Thyroid gland (tissue), 4 donors: ENCODE measurements at regions not wholly inside any gene's neighbourhood (a gene's known extent, or its start where the extent isn't known, plus 50 kb on each side); places are given as distances from the start of the nearest gene placed in this dataset.
"Not testable (repeated sequence)": the region's sequence is repeated elsewhere in the genome, so short reads cannot be mapped to it uniquely, and the experiment has no call there.

Experiments used
- DNase-seq, 2 donors: peaks; one replicate each; pipeline ENCODE4 v3.0.0-alpha.2; 2019
- H3K27ac ChIP-seq, 3 donors: fragments of 200-600 bp; sonication (generic); 1 replicate in 2 of 3; 2 replicates in 1 of 3; pipeline ENCODE4 v1.5.1; 2016 to 2019; ENCODE audit warnings: mild to moderate bottlenecking in 1 of 3, moderate library complexity in 1 of 3
- H3K27me3 ChIP-seq: fragments of 200-600 bp; sonication (generic); one replicate; pipeline ENCODE4 v1.5.1; 2019
- H3K36me3 ChIP-seq, 2 donors: fragments of 200-600 bp; sonication (generic); one replicate each; pipeline ENCODE4 v1.5.1; 2016 to 2019
- H3K4me1 ChIP-seq, 2 donors: fragments of 200-600 bp; sonication (generic); one replicate each; pipeline ENCODE4 v1.5.1; 2017 to 2019
- H3K4me3 ChIP-seq, 3 donors: fragments of 200-600 bp; sonication (generic); replicated peaks in 1 of 3; 1 replicate in 2 of 3; 2 replicates in 1 of 3; pipeline ENCODE4 v1.5.1; 2016; ENCODE audit warnings: mild to moderate bottlenecking in 1 of 3
- H3K9me3 ChIP-seq: fragments of 200-600 bp; sonication (generic); one replicate; pipeline ENCODE4 v1.5.1; 2017
- POLR2A ChIP-seq, 2 donors: fragments of 450-650 bp; IDR thresholded peaks; one replicate each; pipeline ENCODE4 v1.6.1; 2017; ENCODE audit warnings: antibody characterized with exemption in 2 of 2, mild to moderate bottlenecking in 2 of 2, moderate library complexity in 1 of 2
- WGBS, 2 donors: methylation state at CpG; one replicate each; pipeline ENCODE4 v1.1.5; 2017; 5-methylcytosine and 5-hydroxymethylcytosine counted together
- intact Hi-C: fragments of 100-400 bp; cut with DNase I; formaldehyde crosslinking; loops from one replicate; pipeline ENCODE4 v1.15.1; 2023
- TF ChIP-seq, protein P1 (sequence below), 6 experiments: fragments of 200-600 bp in 3 of 6; fragments of 450-650 bp in 3 of 6; sonication (generic) in 3 of 6; IDR thresholded peaks; one replicate each; pipeline ENCODE4 v1.5.1; 2016 to 2019; ENCODE audit warnings: antibody characterized with exemption in 6 of 6, mild to moderate bottlenecking in 2 of 6, inconsistent platforms in 1 of 6, moderate library complexity in 1 of 6

DNA sequence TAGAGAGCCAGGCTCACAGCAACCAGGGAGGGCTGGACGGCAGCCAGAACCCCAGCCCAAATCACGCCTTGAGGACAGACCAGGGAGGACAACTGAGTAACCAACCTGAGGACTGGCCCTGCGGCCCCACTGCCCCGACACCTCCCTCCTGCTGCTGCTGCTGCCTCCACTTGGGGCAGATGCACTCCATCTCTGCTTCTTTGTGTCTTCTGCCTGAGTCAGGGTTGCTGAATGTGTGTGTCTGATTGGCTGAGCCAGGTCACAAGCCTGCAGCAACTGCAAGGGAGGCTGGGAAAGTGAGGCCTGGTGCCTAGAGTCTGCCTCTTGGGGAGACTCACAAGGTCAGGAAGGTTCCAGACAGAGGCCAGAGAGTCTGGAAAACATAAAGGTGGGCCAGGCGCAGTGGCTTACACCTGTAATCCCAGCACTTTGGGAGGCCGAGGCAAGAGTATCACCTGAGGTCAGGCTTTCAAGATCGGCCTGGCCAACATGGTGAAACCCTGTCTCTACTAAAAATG lies 83.4 kb downstream of the ZFP36L2 start:
- TF ChIP-seq POLR2A (IDR thresholded peaks at IDR 0.05): no peak
- TF ChIP-seq, protein P1, sequence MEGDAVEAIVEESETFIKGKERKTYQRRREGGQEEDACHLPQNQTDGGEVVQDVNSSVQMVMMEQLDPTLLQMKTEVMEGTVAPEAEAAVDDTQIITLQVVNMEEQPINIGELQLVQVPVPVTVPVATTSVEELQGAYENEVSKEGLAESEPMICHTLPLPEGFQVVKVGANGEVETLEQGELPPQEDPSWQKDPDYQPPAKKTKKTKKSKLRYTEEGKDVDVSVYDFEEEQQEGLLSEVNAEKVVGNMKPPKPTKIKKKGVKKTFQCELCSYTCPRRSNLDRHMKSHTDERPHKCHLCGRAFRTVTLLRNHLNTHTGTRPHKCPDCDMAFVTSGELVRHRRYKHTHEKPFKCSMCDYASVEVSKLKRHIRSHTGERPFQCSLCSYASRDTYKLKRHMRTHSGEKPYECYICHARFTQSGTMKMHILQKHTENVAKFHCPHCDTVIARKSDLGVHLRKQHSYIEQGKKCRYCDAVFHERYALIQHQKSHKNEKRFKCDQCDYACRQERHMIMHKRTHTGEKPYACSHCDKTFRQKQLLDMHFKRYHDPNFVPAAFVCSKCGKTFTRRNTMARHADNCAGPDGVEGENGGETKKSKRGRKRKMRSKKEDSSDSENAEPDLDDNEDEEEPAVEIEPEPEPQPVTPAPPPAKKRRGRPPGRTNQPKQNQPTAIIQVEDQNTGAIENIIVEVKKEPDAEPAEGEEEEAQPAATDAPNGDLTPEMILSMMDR (IDR thresholded peaks at IDR 0.05): no peak
- Histone ChIP-seq H3K27ac (no peak overlapping the region), H3K36me3 (no peaks in the 10 kb centered on the region), H3K4me1 (peaks cover 0 to 6% of the 10 kb centered on the region in 2 donors), H3K4me3 (no peak overlapping the region), H3K9me3 (no peaks in the 10 kb centered on the region), H3K27me3 (no peaks in the 10 kb centered on the region)
- intact Hi-C loops: no loop called here
- DNase-seq: no peak
- WGBS, 2 donors: 95 to 100% methylated on average over 6 to 7 of the region's 7 CpGs

DNA sequence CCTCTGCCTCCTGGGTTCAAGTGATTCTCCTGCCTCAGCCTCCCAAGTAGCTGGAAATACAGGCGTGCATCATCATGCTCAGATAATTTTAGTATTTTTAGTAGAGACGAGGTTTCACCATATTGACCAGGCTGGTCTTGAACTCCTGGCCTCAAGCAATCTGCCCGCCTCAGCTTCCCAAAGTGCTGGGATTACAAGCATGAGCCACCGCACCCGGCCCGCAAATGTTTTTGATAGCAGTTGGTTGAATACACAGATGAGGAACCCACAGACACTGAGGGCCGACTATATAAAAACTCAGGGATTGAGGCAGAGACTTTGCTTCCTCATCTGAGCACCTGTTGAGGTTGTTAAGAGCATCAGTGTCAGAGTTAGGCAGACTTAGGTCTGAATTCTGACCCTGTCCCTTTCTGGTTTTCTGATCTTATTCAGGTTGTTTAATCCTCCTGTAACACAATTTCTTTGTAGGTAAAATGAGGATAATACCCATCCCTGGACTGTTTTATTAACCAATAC lies 84.7 kb downstream of the ZFP36L2 start:
- intact Hi-C loops, H3K4me3 ChIP-seq, H3K27me3 ChIP-seq, H3K36me3 ChIP-seq, H3K27ac ChIP-seq, DNase-seq, H3K9me3 ChIP-seq, H3K4me1 ChIP-seq: not testable (repeated sequence)
- 95 to 97% methylated on average over 7 of the region's 7 CpGs for WGBS, 2 donors

DNA sequence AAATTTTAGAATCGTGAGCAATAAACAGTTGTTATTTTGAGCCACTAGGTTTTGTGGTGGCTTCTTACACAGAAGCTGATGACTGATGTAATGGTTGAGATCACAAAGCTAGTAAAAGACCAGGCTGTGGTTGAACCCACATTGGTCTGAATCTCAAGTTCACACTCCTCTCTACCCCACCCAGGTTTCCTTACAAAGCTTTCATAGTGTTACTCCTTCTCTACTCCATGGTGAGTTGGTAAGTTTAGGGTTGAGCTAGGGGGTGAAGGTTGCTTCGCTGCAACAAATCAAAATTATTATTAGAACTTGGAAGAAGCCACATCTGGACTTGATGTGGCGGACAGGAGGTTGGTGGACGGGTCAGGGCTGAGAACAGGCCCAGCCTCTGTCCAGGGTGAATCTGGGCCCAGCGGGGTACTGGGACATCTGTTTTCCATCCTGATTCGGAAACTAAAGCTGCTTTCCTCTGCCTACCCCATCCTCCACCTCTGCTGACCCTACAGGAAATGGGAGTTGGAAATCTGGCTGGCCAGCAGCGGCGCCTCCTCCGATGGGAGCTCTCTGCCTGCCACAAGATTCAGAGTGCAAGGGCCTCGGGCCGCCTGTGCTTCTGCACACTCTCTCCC lies 86.3 kb downstream of the ZFP36L2 start:
- peaks cover 0 to 14% of the 10 kb centered on the region in 2 donors for H3K4me1 ChIP-seq
- H3K27me3 ChIP-seq: no peaks in the 10 kb centered on the region
- WGBS, 2 donors: 76 to 85% methylated on average over 11 of the region's 11 CpGs
- intact Hi-C loops: loop anchor here (10.0 kb wide), 2 partner anchors 165 to 345 kb away; no protein-coding TSS in a partner anchor
- peak overlapping the region in 2 of 3 donors; percentile 0 to 53 for H3K27ac ChIP-seq
- no peak for DNase-seq
- no peaks in the 10 kb centered on the region for H3K36me3 ChIP-seq
- TF ChIP-seq POLR2A (IDR thresholded peaks at IDR 0.05): no peak
- TF ChIP-seq, protein P1 (IDR thresholded peaks at IDR 0.05): no peak
- no peak overlapping the region for H3K4me3 ChIP-seq
- no peaks in the 10 kb centered on the region for H3K9me3 ChIP-seq

DNA sequence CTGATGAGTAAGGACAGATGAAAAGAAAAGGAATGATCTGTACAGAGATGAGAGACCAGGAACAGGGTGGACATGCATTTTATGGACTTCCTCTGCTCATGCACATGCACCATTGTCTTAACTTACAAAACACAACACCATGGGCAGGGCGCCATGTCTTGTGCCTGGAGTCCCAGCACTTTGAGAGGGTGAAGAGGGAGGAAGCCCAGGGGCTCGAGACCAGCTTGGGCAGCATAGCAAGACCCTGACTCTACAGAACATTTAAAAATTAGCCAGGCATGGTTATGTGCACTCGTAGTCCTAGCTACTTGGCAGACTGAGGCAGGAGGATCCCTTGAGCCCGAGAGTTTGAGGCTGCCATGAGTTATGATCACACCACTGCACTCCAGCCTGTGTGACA lies 86.9 kb downstream of the ZFP36L2 start:
- Histone ChIP-seq H3K4me1 (peaks cover 0 to 14% of the 10 kb centered on the region in 2 donors), H3K27me3 (no peaks in the 10 kb centered on the region), H3K9me3 (no peaks in the 10 kb centered on the region), H3K4me3 (no peak overlapping the region), H3K27ac (peak overlapping the region in 1 of 3 donors; percentile 53), H3K36me3 (no peaks in the 10 kb centered on the region)
- no peak for DNase-seq
- TF ChIP-seq POLR2A (IDR thresholded peaks at IDR 0.05): no peak
- TF ChIP-seq, protein P1 (IDR thresholded peaks at IDR 0.05): no peak
- WGBS, 2 donors: 87 to 89% methylated on average over 4 of the region's 4 CpGs
- intact Hi-C loops: loop anchor here (10.0 kb wide), 2 partner anchors 165 to 345 kb away; no protein-coding TSS in a partner anchor

DNA sequence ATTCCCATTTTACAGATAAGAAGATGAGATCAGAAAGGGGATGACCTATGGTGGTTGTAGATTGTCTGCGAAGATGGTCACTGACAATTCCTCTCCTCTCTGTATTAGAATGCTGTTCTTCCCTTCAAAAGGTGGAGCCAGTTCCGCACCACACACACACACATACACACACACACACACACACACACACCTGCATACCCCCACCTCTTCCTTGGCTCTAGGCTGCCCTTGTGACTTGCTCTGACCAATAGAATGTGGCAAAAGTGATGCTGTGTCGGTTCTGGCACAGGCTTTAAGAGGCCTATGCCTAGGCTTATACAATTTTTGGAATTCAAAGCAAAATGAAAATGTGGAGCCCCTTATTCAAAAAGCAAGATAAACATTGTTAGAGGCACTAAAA lies 88.0 kb downstream of the ZFP36L2 start:
- Histone ChIP-seq H3K36me3 (no peaks in the 10 kb centered on the region), H3K9me3 (no peaks in the 10 kb centered on the region), H3K27me3 (no peaks in the 10 kb centered on the region), H3K4me3 (no peak overlapping the region), H3K4me1 (peaks cover 0 to 18% of the 10 kb centered on the region in 2 donors), H3K27ac (no peak overlapping the region)
- TF ChIP-seq, protein P1 (IDR thresholded peaks at IDR 0.05): no peak
- TF ChIP-seq POLR2A (IDR thresholded peaks at IDR 0.05): no peak
- no peak for DNase-seq
- WGBS, 2 donors: 97 to 99% methylated on average over 3 of the region's 3 CpGs
- intact Hi-C loops: loop anchor here (10.0 kb wide), 2 partner anchors 164 to 346 kb away; no protein-coding TSS in a partner anchor
